SK-N-SH (cell line): ENCODE measurements at regions not wholly inside any gene's neighbourhood (a gene's known extent, or its start where the extent isn't known, plus 50 kb on each side); places are given as distances from the start of the nearest gene placed in this dataset.

Experiments
- EZH2phosphoT487 ChIP-seq: fragments of 200-600 bp; sonication (generic); IDR thresholded peaks from 2 replicates; pipeline ENCODE4 v1.6.1; 2017; ENCODE audit warnings: low read depth, mixed run types, mild to moderate bottlenecking, antibody characterized with exemption, moderate library complexity, borderline replicate concordance
- NFIC ChIP-seq: IDR thresholded peaks from 2 replicates; pipeline ENCODE4 v1.4.0; 2012; ENCODE audit warnings: borderline replicate concordance
- POLR2AphosphoS5 ChIP-seq: IDR thresholded peaks from 2 replicates; pipeline ENCODE4 v1.6.1; 2012; ENCODE audit warnings: low read depth, low read length
- RAD21 ChIP-seq: IDR thresholded peaks from 2 replicates; pipeline ENCODE4 v1.6.1; 2012; ENCODE audit warnings: mild to moderate bottlenecking, low read length
- TAF1 ChIP-seq: IDR thresholded peaks from 2 replicates; pipeline ENCODE4 v1.6.1; 2012; ENCODE audit warnings: low read depth, mild to moderate bottlenecking, low read length, moderate library complexity, borderline replicate concordance
- TF ChIP-seq, protein P1 (sequence below): fragments of 200-600 bp; sonication (generic); IDR thresholded peaks from 2 replicates; pipeline ENCODE4 v1.6.1; 2017; ENCODE audit warnings: antibody characterized with exemption, mild to moderate bottlenecking, moderate library complexity
- TF ChIP-seq, protein P2 (sequence below): fragments of 150-350 bp; IDR thresholded peaks from 2 replicates; pipeline ENCODE4 v1.6.1; 2017; ENCODE audit warnings: antibody characterized with exemption, low read length, low read depth, borderline replicate concordance
- TF ChIP-seq, protein P3 (sequence below): IDR thresholded peaks from 2 replicates; pipeline ENCODE4 v1.4.0; 2012; ENCODE audit warnings: low read depth

DNA sequence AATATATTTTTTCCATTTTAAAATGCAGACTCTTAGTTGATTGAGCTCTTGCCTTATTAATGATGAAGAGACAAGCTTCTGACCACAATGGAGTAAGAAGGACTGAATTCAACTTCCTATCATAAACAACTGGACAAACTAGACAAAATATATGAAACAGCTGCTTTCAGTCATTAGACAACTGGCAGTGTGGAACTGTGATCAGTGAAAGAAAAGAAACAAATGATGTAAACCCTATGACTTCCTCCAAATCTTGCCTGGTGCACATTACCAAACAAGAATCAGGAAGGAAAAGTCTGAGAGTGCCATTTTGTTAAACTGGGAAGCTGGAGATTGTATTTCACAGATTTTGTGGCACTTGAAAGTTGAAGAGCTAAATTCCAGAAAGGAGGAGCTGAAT lies 154.7 kb upstream of the ATXN7L3B start:
- TF ChIP-seq EZH2phosphoT487 = no peak
- TF ChIP-seq, protein P1, sequence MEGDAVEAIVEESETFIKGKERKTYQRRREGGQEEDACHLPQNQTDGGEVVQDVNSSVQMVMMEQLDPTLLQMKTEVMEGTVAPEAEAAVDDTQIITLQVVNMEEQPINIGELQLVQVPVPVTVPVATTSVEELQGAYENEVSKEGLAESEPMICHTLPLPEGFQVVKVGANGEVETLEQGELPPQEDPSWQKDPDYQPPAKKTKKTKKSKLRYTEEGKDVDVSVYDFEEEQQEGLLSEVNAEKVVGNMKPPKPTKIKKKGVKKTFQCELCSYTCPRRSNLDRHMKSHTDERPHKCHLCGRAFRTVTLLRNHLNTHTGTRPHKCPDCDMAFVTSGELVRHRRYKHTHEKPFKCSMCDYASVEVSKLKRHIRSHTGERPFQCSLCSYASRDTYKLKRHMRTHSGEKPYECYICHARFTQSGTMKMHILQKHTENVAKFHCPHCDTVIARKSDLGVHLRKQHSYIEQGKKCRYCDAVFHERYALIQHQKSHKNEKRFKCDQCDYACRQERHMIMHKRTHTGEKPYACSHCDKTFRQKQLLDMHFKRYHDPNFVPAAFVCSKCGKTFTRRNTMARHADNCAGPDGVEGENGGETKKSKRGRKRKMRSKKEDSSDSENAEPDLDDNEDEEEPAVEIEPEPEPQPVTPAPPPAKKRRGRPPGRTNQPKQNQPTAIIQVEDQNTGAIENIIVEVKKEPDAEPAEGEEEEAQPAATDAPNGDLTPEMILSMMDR = no peak
- no peak for TF ChIP-seq NFIC
- no peak for TF ChIP-seq RAD21
- TF ChIP-seq, protein P2, sequence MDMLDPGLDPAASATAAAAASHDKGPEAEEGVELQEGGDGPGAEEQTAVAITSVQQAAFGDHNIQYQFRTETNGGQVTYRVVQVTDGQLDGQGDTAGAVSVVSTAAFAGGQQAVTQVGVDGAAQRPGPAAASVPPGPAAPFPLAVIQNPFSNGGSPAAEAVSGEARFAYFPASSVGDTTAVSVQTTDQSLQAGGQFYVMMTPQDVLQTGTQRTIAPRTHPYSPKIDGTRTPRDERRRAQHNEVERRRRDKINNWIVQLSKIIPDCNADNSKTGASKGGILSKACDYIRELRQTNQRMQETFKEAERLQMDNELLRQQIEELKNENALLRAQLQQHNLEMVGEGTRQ = no peak
- TF ChIP-seq, protein P3, sequence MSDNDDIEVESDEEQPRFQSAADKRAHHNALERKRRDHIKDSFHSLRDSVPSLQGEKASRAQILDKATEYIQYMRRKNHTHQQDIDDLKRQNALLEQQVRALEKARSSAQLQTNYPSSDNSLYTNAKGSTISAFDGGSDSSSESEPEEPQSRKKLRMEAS = no peak
- no peak for TF ChIP-seq POLR2AphosphoS5
- no peak for TF ChIP-seq TAF1
